ENCODE measurements at regions not wholly inside any gene's neighbourhood (a gene's known extent, or its start where the extent isn't known, plus 50 kb on each side); places are given as distances from the start of the nearest gene placed in this dataset.
"Not testable (repeated sequence)": the region's sequence is repeated elsewhere in the genome, so short reads cannot be mapped to it uniquely, and the experiment has no call there.

DNA sequence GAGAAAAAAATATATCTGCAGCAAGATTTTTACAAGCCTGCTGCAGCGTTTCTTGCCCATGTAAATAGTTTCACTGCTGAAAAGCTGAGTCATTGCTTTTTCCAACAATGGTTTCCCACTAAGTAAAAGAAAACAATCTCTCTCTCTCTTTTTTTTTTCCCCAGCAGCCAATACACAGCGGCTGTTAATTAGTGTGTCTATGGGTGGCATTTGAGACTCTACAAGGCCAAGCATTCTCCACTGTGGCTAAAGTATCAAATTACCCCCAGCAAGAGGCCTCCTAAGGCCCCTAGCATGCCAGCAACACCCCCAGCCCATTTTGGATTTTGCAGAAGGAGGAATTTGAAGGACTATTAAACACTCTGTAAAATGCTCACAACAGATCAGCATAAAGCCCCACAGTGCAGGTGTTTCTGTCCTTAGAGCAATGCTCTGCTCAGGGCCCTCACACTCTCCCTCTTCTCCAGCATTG, 837.4 kb downstream of the TRIML1 start:
- DNase-seq: peak; percentile 4 to 58

DNA sequence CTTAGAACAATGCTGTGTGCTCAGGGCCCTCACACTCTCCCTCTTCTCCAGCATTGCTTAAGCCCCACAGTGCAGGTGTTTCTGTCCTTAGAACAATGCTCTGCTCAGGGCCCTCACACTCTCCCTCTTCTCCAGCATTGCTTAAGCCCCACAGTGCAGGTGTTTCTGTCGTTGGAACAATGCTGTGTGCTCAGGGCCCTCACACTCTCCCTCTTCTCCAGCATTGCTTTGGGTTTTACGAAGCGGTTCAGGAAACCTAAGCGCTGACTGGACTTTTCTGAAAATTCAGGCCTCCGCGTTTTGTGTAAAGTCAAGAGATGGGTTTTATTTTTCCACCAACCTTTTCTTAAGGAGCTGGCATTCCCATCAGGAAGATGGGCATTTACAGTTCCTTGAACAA, 838.0 kb downstream of the TRIML1 start:
- not testable (repeated sequence) for DNase-seq

DNA sequence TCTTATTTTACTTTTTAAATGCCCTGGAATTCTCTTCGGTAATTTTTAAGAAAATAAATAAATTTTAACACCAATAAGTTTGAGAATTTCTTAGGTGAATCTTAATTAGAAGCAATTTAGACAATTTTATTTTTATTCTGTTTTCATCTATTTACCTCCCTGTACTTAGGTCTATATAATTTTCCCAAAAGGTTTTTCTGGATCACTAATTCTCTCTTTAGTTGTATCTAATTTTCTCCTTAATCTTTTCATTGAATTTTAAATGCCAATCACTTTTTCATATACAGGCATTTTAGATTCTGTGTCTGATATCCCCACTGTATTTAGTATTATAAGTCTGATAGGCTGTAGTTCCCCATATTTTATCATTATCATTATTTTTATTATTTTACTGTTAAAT, 845.3 kb downstream of the TRIML1 start:
- no peak for DNase-seq

DNA sequence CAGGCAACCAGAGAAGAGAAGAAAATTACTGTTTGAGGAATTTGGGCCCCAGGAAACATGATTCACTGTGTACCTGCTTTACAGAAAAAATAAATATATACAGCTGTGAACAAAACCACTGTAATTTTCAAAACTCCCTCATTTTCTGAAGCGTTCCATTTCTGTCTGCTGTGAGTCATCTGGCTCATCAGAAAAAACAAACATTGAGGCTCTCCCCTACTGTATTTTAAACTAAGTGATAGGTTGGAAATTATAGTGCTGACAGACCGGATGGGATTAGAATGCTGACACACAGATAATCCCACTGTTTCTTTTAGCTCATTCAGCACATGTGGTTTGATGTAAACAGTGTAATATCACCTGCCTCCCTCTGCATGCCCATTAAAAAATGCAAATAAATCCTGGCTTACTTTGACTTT, 847.0 kb downstream of the TRIML1 start:
- DNase-seq: peak in 1 of 2 experiments; percentile 1

DNA sequence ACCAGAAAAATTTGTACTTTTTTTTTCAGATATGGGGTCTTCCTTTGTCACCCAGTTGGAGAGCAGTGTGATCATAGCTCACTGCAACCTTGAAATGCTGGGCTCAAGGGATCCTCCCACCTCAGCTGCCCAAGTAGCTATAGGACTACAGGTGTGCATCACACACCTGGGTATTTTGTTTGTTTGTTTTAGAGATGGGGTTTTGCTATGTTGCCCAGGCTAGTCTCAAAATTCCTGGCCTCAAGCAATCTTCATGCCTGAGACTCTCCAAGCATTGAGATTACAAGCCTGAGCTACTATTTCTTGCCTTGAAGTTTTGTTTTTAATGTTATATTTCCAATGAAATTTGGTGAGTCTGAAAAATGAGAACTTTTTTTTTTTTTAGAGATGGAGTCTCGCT, 847.8 kb downstream of the TRIML1 start:
- DNase-seq: no peak

DNA sequence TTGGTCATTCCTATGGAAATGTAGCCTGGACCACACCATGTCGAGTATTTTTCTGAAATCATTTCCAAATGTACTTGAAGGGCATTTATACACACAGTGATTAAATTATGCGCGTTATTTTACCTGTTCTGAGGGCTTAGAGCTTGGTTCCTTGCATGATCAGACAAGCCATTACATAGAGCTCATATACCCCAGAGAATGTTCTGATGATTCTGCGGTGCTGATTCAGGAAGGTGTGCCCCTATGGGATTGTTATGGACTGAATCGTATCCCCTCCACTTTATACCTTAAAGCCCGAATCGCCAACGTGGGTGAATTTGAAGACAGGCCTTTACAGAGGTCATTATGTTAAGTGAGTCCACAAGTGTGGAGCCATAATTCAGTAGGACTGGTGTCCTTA, 848.9 kb downstream of the TRIML1 start:
- no peak for DNase-seq

DNA sequence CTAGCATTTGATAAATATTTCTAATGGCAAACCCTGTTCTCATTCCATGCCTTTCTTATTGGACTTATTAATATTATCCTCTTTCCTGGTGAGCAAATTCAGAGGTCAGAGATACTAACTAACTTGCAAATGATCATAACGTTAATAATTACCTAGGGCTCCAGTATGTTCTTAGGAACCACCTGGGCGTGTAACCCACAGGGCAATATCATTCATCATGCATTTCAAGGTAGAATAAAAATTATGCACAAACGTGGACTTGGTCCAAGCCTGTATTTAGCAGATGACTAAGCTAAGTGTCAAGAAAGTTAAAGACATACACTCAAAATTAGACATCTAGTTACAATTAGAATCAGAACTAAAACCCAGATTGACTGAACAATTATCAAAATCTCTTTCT, 850.1 kb downstream of the TRIML1 start:
- DNase-seq: no peak

DNA sequence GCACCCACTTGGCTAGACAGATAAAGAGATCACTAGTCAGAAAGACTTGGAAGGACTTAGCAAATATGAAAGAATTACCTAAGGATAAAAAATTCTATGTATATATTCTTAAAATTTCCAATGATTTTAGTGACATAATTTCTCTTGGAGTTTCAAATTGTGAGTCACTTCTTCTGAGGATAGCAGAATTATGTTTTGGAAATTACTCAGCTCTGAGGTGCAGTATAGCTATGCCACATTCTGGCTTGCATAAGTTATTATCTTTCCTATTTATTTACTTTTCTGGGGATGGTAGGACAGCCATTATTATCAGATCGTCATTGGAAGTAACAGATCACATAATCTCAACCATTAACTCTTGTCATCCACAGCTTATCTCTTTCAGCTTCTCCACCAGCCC, 853.5 kb downstream of the TRIML1 start:
- DNase-seq: no peak

DNA sequence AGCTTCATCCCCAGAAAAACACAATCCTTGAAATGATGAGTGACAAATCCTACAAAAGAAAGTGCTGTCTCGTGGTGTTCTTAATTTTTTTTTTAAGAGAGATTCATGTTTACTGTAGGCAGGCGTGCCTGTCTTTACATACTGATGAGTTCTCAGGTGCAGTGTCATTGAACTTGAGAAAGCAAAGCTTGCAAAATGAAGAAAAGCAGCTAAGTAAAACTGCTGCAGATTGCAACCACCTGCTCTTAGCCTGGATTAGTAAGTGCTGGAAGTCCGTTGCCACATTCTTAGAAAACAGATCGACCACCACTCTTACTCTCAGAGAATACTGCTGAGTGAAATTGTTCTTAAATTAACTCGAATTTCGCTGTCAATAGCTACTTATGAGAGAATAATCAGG, 854.6 kb downstream of the TRIML1 start:
- DNase-seq: peak in 1 of 2 experiments; percentile 2

DNA sequence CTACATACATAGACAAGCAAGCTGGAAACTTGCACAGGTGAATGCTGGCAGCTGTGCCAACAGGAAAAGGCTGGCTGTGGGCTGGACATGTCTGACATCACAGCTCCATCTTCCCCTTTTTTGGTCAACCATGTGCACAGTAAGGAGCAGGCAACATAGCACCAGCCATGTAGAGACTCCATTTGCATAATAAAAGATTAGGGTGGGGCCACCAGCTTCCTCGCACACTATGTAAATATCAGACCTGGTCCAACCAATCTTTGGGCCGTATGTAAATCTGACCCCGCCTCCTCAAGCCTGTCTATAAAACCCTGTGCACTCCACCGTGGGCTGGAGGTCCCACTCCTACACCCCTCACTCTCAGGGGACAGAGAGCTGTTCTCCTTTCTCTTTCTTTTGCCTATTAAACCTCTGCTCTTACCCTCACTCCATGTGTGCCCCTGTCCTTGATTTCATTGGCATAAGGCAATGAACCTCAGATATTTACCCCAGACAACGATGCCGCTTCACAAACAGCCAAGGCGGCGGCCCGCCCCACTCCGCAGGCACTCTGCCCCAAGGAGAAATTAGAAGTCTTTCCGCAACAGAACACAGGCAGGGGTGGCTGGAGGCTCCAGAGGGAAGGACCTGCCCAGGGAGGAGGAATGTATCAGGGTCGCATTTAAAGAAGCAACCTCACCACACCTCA, 862.2 kb downstream of the TRIML1 start:
- no peak for DNase-seq

DNA sequence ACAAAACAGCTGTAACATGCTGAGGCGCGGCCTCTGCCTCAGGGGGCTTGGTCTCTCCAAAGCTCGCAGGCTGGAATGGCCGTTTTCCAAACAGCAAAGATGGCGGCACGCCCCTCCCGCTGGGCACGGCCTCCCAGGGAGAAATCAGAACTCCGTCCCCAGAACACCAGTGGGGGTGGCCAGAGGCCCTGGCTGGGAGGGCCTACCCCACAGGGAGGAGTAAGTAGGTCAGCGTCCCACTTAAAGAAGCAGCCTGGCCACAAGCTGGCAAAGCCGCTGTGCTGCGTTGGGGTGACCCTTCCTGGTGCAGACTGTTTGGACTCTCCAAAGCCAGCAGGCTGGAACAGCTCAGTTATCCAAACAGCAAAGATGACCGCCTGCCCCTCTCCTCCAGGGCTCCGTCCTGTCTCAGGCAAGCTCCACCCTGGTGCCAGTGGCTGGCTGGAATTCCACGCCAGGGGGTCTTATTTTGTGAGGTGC, 862.8 kb downstream of the TRIML1 start:
- no peak for DNase-seq

DNA sequence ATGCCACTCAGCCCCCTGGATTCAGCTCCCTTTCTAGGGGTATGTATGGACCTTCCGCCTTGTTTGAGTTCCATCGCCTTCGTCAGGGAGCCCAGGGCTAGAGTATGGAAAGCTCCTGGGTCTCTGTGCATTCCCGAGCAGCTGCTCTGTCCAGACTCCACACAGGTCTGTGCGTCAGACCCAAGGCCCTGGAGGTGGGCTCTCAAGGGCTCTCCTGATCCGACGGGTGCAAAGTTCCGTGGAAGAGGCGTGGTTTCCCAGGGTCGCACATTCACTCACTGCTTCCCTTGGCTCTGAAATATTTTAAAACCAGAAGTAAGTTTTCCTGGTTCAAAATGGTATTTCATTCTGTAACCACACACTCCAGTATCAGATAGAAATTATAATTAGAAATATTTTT, 863.2 kb downstream of the TRIML1 start:
- no peak for DNase-seq

DNA sequence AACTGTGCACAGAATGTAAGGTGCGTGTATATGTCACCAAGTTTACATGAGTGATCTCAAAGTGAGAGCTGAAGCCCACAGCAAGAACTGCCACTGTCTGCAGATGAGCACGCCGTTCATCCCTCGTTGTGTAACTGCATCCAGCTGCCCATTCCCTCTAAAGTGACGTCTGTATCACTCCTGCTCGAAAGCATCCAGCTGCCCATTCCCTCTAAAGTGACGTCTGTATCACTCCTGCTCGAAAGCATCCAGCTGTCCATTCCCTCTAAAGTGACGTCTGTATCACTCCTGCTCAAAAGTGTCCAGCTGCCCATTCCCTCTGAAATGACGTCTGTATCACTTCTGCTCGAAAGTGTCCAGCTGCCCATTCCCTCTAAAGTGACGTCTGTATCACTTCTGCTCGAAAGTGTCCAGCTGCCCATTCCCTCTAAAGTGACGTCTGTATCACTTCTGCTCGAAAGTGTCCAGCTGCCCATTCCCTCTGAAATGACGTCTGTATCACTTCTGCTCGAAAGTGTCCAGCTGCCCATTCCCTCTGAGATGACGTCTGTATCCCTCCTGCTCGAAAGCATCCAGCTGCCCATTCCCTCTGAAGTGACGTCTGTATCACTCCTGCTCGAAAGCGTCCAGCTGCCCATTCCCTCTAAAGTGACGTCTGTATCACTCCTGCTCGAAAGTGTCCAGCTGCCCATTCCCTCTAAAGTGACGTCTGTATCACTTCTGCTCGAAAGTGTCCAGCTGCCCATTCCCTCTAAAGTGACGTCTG, 871.4 kb downstream of the TRIML1 start:
- DNase-seq: peak in 1 of 2 experiments; percentile 35

DNA sequence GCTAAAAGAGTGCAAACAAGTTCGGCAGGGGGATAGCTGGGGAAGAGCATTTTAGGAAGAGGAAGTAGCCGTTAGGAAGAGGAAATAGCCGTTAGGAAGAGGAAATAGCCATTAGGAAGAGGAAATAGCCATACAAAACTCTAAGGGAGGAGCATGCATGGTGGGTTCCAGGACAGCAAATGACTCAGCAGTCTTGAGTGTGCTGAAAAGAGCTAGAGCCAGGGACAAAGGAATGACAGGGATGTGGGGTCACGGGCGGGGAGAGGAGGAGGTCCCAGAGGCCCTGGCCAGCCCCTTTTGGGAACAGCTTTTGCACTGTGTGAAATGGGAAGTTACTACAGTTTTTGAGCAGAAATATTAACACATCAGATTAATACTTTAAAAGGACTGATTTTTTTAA, 882.6 kb downstream of the TRIML1 start:
- no peak for DNase-seq

DNA sequence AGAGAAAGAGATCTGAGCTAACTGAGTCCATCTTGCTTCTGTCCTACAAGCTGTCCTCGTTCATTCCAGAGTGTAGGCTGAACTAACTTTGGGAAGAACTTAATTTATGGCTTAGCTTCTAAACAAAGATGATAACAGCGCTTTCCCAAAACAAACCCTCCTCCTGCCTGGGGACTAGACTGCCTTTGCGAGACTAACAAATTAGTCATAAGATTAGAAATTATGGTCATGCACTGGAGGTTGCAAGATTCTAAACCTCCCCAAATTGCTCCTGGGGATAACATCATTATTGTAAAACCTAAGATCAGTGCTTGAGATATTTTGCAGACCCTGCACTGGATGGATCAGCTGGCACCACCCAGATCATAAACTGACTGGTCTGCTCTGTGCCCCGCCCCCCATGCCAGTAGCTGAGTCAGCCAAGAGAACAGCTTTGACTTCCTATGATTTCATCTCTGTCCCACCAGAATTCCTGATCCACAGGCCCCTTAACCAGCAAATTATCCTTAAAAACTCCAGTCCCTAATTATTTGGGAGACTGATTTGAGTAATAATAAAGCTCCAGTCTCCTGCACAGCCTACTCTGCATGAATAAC, 883.3 kb downstream of the TRIML1 start:
- no peak for DNase-seq

DNA sequence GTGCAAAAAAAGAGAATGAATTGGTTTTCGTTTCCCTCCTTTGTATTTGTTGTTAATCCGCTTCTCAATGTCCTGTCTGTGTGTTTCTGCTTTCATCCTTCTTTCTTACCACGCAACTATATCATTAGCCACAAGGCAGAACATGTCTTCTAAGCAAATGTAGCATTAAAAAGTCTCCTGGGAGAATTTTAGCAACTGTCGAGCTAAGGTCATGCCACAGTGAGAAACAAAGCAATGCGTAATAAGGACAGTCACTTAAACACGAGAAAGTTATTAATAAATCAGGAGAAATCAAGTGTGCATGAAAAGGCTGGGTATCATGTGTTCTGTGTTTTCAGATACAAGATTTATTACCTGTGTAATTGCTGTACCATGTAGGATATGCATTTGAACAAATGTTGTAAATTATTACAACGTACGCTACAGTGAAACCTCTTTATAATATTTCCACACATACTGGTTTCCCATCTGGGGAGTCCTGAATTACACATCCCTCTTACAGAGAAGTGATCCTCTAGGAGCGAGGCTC, 890.8 kb downstream of the TRIML1 start:
- DNase-seq: no peak

DNA sequence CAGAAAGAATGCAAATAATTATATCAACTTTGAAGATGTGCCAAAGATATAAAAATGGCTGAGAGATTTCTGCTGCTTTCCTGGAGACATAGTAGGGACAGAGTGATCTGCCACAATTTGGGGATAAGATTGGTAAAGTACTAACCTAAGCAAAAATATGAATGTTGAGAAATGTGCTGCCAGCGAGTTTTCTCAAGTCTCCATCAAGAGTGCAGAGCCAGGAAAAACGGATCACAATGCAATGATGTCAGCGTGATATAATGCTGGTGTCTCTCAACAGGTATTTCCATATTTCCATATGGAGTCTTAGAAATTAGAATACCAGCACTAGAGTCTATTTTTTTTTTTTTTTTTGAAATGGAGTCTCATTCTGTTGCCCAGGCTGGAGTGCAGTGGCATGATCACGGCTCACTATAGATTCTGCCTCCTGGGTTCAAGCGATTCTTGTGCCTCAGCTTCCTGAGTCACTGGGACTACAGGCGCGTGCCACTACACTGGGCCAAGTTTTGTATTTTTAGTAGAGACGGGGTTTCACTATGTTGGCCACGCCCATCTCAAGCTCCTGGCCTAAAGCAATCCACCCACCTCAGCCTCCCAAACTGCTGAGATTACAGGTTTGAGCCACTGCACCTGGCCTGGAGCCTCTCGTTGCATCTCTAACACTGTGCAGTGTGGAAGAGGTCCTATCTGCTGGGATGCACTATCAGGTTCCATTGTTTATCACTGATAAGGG, 893.5 kb downstream of the TRIML1 start:
- no peak for DNase-seq

DNA sequence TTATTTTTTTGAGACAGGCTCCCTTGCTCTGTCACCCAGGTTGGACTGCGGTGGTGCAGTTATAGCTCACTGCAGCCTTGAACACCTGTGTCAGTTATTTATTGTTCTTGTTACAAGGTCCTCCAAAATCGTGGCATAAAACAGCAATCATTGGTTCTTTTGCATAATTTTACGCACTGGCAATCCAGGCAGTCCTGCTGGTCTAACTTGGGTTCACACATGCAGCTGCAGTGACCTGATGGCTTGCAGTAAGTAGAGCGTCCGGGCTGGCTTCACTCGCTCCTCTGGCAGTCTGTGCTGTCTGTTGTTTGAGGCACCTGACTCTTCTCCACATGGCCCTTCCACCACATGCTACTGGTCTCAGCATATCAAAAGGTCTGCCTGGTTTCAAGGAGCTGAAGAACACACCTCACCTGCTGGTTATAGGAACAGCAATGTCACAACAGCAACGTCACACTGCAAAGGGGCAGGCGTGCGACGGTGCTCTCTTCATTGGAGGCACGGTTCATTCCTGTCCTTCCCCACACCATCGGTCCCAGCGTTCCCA, 894.6 kb downstream of the TRIML1 start:
- DNase-seq: no peak

DNA sequence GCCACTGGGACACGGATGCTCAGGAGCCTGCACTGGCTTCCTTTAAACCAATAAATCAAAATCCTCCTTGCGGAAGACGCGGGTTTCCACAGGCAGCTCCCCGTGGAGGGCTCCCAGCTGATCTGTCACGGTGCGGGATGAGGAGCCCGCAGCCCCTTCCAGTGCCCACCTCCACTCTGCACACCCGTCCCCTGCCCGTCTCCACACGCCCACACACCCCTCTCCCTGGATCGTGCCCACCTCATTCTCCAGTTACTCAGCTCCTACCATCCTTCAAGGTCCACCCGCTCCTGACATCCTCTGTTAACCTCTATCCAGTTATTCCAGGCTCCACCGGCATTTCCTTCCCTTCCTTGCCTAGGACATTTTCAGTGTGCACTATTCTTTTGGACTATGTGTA, 895.9 kb downstream of the TRIML1 start:
- DNase-seq: no peak

DNA sequence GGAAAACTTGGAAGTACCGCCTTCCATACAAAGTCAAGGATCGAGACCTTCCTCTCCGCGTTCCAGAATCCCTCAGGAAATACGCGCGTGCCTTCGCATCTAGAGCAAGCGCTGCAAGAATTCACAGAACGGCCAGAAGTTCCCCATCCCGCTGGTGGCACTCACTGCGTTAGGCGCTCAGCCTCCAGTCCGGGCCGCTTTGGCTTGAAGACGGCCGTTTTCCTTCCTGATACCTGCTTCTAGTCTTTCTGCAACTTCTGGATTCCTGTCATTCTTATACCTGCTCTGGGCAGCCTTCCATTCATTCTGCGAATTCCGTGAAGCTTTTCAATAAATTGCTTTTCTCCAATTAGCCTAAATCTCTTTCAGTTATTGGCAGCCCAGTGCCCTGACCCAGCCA, 896.4 kb downstream of the TRIML1 start:
- DNase-seq: no peak

DNA sequence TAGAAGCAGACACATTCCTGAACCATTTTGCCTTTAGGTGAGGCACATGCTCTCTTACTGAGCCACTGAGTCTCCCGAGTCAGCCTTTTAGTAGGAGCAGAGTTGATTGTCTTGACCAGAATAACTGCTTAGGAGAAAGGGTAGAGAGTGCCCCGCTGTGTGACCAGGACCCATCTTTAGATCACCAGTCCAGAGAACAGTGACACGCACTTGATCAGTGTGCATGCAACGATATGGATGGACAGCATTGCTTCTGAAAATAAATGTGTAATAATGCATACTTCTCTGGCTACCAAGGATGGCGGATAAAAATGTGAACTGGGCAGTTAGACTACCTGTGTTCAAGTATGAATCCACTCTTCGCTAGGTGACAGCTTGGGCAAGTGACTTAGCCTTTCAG, 897.7 kb downstream of the TRIML1 start:
- no peak for DNase-seq

DNA sequence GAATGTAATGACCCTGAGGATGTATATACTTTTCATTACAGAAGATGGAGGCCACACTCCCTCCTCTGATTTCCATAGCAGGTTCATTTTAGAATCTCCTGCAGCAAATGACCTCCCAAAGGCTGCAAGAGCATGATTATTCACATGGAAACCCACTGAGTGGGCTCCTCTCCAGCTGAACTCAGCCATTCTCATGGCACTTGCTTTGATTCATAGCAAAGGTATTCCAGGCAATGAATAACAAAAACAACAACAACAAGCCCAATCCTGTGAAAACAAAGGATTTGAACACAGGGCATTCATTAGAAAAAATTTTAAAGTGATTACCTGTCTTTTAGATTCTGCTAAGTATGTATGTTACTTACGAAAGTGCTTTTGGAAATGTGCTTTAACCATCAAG, 894.0 kb upstream of the FRG1 start:
- DNase-seq: no peak

DNA sequence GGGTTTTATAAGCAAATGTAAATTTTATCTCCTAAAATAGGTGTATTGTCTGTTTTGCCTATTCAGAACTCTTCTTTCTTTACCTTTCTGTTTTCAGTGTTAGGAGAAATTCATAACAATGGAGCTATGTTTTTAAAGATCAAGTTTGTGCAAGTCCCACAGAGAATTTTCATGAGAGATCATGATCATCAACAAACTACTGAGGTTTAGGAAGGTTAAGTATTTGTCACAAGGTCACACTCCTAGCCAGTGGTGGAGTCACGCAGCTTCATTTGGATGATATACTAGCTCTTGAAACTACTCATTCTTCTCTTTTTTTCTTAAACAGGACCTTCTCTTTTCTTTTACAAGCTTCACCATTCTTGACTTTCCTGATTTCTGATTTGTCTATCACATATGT, 892.6 kb upstream of the FRG1 start:
- no peak for DNase-seq

All from NCI-H524 (cell line).